Cardiac fibroblast (primary cell): ENCODE measurements at regions not wholly inside any gene's neighbourhood (a gene's known extent, or its start where the extent isn't known, plus 50 kb on each side); places are given as distances from the start of the nearest gene placed in this dataset.
A peak's percentile ranks its signal among the peaks of the same experiment; 100 is the strongest.

Experiments
- DNase-seq, 2 donors: peaks; one replicate each; pipeline versions ENCODE4 v3.0.0 to v3.0.0-alpha.2; 2010; ENCODE audit warnings: low read depth in 2 of 2
- H3K4me3 ChIP-seq, 2 donors: replicated peaks in 1 of 2; 1 replicate in 1 of 2; 2 replicates in 1 of 2; pipeline ENCODE4 v1.5.1; 2011; ENCODE audit warnings: low read depth in 2 of 2, low read length in 2 of 2, mild to moderate bottlenecking in 2 of 2, moderate library complexity in 1 of 2
- CTCF ChIP-seq: IDR thresholded peaks from one replicate; pipeline ENCODE4 v1.5.1; 2011; ENCODE audit warnings: low read depth, mild to moderate bottlenecking, low read length, inconsistent platforms

DNA sequence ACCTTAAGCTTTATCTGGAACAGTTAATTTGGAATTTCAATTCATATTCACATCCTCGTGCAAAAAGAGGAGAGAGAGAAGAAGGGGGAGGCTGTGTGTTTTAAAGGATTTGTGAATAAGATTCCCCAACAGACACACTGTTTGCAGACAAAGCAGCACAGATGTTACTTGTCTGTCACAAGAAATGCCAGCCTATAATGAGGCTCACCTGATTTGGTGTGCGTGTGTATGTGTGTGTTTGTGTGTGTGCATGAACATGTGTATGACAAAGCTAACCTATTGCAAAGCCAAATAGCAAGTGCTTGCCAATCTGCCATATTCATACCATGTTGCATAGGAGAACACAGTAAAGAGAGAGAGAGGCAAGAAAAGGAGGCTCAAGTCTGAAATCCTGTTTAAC, 361.6 kb upstream of the NOVA1 start:
- no peak for DNase-seq
- no peak for TF ChIP-seq CTCF
- no peak overlapping the region for H3K4me3 ChIP-seq

DNA sequence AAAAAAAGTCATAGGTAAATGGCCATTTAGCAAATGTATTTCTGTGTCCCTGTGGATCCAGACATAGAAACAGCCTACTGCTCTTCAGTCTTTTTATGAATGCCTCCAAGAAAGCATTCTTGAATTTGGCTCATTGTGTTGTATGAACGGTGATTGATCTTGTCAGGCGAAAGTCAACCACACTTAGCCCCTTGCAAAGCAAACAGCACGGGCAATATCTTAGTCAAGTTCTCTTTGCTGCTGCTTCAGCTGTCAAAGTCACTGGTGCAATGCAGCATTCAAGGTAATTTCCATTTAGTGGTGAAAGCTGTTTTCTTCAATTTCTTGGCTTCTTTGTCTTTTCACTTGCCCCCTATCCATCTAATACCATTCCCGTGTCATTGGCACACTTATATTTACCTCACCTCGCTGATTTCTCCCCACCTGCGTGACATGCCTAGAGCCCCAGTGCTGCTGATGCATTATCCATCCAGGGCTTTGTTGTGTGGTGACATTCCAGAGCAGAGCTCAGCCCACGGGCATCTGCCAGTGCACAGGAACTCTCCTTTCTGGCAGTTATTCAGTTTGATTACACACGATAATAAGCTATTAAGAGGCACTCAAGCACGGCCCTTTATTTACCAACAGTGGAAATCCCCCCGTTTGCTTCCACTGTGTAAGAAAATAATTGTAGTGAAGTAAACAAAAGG, 362.3 kb upstream of the NOVA1 start:
- no peak overlapping the region for H3K4me3 ChIP-seq
- no peak for DNase-seq
- TF ChIP-seq CTCF = no peak

GRCh38 chr14:26963711-26964110, 365.9 kb upstream of the NOVA1 start:
- H3K4me3 ChIP-seq = no peak overlapping the region
- DNase-seq = peak; percentile 1 to 48
- TF ChIP-seq CTCF = no peak

GRCh38 chr14:26965490-26965889, 367.7 kb upstream of the NOVA1 start:
- DNase-seq = no peak
- no peak overlapping the region for H3K4me3 ChIP-seq
- no peak for TF ChIP-seq CTCF

DNA sequence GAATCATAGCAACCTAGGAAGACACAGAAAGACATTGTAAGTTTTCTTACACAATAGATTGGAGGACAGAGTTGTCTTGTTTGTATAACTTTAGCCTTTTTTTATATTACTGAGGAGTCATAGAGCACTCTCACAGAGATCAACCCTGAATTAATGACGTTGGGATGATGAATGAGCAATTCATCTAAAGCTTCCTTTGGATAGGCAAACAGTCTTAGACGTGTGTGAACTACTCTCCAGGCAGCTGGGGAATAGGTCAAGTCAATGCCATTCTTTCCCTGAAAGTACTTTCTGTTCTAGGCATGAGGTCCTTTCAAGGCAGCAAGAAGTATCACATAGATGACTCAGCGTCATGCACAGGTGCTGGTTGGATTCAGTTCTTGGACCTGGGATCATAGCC, 369.1 kb upstream of the NOVA1 start:
- H3K4me3 ChIP-seq = no peak overlapping the region
- peak; percentile 25 to 66 for DNase-seq
- TF ChIP-seq CTCF = no peak

- TF ChIP-seq CTCF = no peak
- no peak for DNase-seq
- no peak overlapping the region for H3K4me3 ChIP-seq
Measured at GRCh38 chr14:26974965-26975364, 377.1 kb upstream of the NOVA1 start.

- no peak for DNase-seq
- TF ChIP-seq CTCF = no peak
- no peak overlapping the region for H3K4me3 ChIP-seq
Measured at GRCh38 chr14:26982071-26982470, 384.2 kb upstream of the NOVA1 start.
